CD1c-positive myeloid dendritic cell (primary cell): ENCODE measurements at regions not wholly inside any gene's neighbourhood (a gene's known extent, or its start where the extent isn't known, plus 50 kb on each side); places are given as distances from the start of the nearest gene placed in this dataset.

ENCODE experiments used
- DNase-seq: peaks from one replicate; pipeline ENCODE4 v3.0.0-alpha.2; 2016; ENCODE audit errors: extremely low spot score

DNA sequence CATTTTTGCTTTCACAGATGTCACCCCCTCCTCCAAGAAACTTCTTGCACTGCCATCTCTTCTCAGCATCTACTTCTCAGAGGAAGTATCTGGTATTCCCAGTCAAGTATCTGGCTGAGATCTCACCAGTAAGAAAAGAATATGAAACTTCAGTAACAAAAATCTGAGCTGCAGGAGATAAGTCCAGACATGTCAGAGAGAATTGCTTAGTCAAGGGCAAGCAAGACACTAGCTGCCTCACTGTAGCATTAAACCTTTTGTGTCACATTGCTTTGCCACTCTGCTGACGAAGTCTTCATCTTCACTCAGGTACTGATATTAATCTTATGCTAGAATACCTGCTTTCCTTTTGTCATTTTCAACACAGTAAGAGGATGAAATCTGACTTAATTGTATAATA is 70.6 kb upstream of the ZC3H12C start:
- DNase-seq: no peak

DNA sequence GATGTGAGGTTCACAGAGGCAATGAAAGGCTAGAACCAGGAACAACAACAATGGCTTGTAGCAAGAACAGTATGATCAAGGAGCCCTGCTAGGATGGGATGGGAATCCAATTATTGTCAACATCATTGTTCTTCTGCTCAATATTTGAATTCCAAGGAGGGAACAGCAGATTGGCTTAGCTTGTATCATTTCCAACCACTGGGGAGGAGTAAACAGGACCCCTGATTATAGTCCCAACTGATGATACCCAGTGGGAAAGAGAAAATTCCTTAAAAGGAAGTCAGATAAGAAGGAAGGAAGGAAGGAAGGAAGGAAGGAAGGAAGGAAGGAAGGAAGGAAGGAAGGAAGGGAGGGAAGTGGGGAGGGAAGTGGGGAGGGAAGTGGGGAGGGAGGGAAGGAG is 69.5 kb upstream of the ZC3H12C start:
- DNase-seq: no peak

DNA sequence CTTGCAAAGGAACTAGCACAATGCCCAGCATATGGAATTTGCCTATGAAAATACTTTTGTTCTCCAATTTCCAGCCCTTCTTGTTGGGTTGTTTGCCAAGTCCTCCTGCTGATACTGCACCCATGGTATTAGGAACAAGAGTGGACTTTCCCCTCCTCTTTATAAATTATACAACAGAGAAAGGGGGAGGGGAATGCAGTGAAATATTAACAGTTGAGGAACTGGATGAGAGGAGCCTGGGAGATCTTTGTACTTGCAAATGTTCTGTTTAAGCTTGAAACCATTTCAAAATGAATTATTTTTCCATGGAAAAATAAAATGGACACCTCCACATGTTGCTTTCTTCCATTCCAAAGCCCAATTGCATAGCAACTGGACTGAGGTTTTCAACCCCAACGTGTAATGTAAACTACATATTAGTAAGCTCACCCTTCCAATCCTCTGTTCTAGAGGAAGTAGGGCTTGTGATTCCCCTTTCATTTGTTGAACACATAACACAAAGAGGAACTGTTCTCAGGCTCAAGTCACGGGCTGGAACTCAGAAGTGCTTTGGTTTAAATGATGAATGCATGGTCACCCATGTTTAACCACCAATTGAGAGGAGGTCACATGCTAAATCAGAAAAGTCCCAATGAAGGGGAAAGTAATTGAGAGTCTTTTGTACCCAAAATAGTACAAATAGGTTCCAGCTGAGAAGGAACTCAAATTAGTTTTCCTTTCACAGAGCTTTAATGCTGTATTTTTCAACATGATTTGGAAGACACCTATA is 66.2 kb upstream of the ZC3H12C start:
- DNase-seq: peak; percentile 94

DNA sequence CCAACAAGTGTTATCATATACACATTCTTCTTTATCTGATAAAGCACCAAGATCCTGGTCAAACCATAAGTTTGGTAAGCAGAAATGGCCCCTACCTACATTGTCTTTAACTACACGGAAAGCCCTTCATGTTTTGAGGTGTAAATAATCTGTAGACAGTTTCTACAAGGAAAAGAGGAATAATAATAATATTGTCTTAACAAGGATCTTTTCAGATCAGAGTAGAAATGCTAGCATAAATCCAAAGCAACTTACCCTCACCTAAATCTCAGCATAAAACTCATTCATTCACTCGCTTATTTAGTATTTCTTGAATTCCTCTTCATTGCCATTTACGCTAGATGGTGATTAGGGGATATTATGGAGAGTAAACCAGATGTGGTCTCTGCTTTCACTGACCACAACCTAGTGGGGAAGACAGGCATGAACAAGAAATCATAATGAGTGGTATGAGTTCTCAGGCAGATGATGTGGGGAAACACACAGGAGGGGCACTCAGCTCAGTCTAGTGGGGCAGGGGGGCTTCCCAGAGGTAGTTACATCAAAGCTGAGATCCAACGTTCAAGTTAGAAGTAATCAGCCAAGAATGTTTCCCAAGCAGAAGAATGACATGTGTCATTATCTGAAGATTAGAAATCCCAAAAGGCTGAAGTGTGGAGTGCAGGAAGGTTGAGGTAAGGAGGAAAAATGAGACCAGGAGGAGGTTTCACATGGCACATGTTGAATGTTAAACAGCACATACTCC is 65.4 kb upstream of the ZC3H12C start:
- no peak for DNase-seq

DNA sequence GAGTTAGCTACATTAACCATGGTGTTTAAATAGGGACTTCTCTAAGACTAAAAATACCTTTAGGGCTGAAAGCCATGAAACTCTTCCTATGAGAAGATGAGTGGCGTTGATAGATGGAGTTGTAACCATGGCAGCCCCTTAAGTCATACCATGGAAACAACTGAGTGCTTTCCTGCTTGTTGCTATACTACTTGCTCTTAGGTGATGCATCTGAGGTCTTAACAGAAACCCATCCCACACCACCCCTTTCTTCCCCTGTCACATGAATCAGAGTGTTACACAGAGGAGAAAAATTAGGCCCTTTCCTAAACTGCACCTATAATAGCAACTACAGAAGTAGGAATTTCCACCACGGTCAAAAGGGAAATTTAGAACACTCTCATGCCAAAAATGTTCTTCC is 64.3 kb upstream of the ZC3H12C start:
- DNase-seq: peak; percentile 13

DNA sequence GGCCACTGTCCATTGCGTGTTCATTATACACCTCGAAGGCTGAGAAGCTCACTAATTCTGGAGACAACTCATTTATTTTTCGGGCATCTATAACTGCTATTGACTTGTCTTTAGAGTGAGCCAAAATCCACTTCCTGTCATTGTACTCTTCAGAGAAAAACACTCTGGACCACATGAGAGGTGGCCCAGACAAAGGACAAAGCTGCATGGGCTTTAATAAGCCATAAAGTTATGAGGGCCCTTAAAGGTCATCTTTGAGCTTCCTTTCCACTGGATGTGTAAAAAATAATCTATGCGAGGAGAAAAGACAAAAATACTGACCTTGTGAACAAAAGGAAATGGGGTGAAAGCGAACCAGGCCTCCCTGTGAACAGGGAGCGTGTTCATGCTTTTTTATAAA is 63.5 kb upstream of the ZC3H12C start:
- DNase-seq: no peak

DNA sequence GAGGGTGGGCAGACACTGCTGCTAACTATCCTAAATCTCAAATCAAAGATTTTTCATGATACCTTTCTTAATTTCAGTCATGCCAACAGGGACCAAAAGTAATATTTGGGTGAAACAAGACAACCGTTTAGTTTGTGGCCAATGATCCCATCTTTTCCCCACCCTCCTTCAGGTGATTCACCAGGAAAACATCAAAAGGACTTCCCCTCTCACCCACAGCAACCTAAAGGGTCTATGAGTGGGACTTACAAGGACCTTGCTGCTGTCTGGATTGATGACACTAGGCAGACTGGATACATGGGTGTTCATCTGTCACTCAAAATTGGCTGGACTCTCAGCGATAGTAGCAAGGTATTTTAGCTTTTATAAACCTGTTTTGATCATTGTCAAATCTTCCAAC is 62.0 kb upstream of the ZC3H12C start:
- DNase-seq: no peak

DNA sequence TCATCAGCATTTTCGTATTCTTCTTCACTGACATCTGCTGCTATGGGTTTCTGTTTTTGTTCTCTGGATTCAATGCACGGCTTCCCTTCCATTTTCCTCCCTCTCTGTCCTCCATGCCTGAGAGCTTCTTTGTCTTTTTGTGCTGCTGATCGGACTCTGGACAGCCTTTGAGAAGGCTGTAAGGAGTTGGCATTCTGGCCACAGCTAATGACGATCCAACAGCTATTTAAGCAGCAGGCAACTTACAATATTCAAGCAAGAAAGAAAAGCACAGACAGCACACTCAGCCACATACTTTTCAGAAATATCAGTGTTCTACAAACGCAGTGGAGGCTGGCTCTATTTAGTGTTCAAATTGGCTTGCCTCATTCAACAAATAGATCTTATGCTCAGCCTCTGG is 60.9 kb upstream of the ZC3H12C start:
- DNase-seq: no peak

DNA sequence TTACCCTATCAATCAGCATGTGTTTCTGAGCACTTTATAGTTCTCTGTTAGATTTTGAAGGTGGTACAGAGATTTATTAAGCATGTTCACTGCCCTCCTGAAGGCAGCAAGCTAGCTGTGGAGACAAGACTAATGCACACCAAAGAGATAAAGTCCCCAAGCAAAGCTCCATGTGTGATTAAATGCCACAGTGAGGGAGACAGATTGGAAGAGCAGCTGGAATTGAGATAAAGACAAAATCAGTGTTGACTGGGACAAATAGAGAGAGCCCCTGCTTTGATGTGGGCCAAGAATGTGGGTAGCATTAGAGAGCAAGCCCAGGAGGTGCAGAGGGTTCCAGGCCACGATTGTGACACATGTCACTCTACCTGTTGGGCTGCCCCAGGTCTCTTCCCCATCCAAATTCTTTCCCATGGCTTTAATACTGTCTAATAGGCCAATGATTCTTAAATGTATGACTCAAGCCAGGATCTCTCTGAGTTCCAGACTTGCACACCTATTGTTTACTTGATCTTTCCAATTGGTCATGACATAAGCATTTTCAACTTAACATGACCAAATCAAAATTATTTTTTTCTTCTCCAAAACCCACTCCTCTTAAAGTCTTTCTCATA is 60.1 kb upstream of the ZC3H12C start:
- no peak for DNase-seq

DNA sequence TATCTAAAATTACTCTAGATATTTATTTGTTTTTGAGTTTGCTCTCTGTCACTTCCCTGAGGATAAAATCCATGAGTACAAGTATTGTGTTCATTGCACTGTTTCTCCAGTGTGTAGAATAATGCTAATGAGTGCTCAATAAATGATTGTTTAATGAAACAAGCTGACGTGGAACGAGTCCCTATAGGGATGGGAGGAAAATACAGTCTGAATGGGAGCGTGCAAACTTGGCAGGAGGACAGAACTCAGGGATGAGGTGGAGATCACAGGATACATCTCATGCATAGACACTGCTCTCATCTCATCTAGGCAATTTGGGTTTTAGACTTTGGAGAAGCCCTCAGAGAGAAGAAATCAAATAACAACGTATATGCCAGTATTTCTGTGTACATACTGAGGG is 58.4 kb upstream of the ZC3H12C start:
- DNase-seq: no peak

DNA sequence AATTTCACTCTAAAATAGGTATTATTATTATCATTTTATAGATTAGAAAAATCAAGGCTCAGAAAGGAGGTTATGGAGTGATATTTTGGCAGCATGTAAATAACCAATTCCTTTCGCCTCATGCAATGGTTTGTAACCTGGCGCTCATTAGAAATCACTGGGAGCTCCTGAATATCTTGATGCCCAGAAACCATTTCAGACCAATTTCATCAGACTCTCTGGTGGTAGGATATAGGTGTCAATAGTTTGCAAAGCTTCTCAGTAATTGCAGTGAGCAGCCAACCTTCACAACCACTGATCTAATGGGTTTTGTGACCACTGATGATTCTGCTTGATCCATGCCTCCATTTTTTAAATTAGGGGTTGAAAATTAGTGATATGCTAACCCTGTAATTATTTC is 57.8 kb upstream of the ZC3H12C start:
- DNase-seq: no peak

DNA sequence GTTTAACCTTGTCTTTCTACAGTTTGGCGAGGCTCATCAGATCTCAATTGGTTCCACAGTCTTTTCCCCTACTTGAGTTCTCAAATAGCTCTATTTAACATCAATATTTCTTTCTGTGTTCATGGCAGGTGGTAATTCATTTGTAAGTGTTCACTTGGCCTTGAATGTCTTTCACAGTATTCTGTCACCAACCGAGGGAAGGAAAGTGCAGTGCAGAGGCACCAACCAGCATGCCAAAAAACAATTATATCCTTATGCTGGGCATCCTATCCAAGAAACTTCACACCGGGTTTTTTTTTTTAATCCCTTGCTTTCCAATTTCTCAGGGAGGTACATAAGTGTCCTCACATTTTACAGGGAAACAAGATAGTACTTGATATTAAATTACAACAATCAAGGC is 55.0 kb upstream of the ZC3H12C start:
- no peak for DNase-seq
